ENCODE measurements at regions not wholly inside any gene's neighbourhood (a gene's known extent, or its start where the extent isn't known, plus 50 kb on each side); places are given as distances from the start of the nearest gene placed in this dataset.

DNA sequence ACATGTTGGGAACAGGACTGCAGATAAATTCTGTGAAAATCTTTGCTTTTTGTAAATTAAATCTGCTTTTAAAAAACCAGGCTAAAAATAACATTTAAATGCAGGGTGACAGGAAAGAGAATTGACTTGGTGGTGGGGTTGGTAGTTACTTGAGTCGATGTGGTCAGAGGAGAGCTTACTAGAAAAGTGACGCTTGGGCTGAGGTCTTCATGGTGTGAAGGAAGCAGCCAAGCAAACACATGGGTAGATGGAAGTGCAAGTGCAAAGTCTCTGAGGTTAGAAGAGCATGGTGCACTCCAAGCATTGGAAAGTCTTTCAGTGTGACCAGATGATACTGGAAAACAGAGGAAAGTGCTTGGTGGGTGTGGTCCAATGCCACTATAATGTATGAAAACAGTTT lies 86.4 kb upstream of the THBS1 start:
- Histone ChIP-seq H3K9ac (ENCODE audit: low read length) (no peak overlapping the region), H2BK5ac (ENCODE audit: low read depth, low read length, poor library complexity) (no peak overlapping the region), H3K18ac (ENCODE audit: low read length) (no peak overlapping the region), H3K4me2 (ENCODE audit: low read length) (no peak overlapping the region), H2AK5ac (ENCODE audit: low read length) (no peak overlapping the region), H3K23ac (ENCODE audit: low read length) (no peak overlapping the region), H3K14ac (ENCODE audit: low read length) (no peak overlapping the region), H3K9me3 (ENCODE audit: insufficient read depth, low read depth, low read length) (no peaks in the 10 kb centered on the region), H3K79me1 (ENCODE audit: low read length) (peaks cover 2% of the 10 kb centered on the region), H3K4ac (ENCODE audit: low read depth, low read length) (no peak overlapping the region), H3K36me3 (ENCODE audit: control insufficient read depth in 1 of 2, insufficient read depth in 2 of 2, low read length in 2 of 2) (no peaks in the 10 kb centered on the region), H4K91ac (ENCODE audit: low read depth, low read length) (no peak overlapping the region), H3K27me3 (ENCODE audit: insufficient read depth, low read length) (no peaks in the 10 kb centered on the region), H4K12ac (ENCODE audit: low read depth, low read length) (no peak overlapping the region), H3K4me1 (ENCODE audit: control insufficient read depth in 1 of 2, insufficient read depth in 2 of 2, low read length in 2 of 2) (peaks cover 2 to 4% of the 10 kb centered on the region in 2 experiments), H2BK12ac (ENCODE audit: low read length) (no peak overlapping the region), H3K27ac (ENCODE audit: low read depth, low read length) (no peak overlapping the region), H3K4me3 (ENCODE audit: low read depth, low read length) (no peak overlapping the region), H2AFZ (ENCODE audit: insufficient read depth, low read length, poor library complexity) (no peak overlapping the region), H2BK120ac (ENCODE audit: insufficient read depth, low read length, poor library complexity) (no peak overlapping the region), H4K8ac (ENCODE audit: low read depth, low read length) (no peak overlapping the region), H3K79me2 (ENCODE audit: control insufficient read depth, insufficient read depth, low read length, poor library complexity) (no peaks in the 10 kb centered on the region)
- WGBS (ENCODE audit: extremely low coverage, insufficient coverage, insufficient read length): no CpG with 5 or more reads among the region's 2 CpGs
- DNase-seq: no peak

- Histone ChIP-seq H3K4me3 (ENCODE audit: low read depth, low read length) (no peak overlapping the region), H4K12ac (ENCODE audit: low read depth, low read length) (no peak overlapping the region), H3K4me1 (ENCODE audit: control insufficient read depth in 1 of 2, insufficient read depth in 2 of 2, low read length in 2 of 2) (peaks cover 4% of the 10 kb centered on the region in 2 experiments), H2AK5ac (ENCODE audit: low read length) (no peak overlapping the region), H3K23ac (ENCODE audit: low read length) (no peak overlapping the region), H3K36me3 (ENCODE audit: control insufficient read depth in 1 of 2, insufficient read depth in 2 of 2, low read length in 2 of 2) (no peaks in the 10 kb centered on the region), H2BK5ac (ENCODE audit: low read depth, low read length, poor library complexity) (no peak overlapping the region), H3K9ac (ENCODE audit: low read length) (no peak overlapping the region), H4K91ac (ENCODE audit: low read depth, low read length) (no peak overlapping the region), H3K9me3 (ENCODE audit: insufficient read depth, low read depth, low read length) (no peaks in the 10 kb centered on the region), H3K27me3 (ENCODE audit: insufficient read depth, low read length) (no peaks in the 10 kb centered on the region), H4K8ac (ENCODE audit: low read depth, low read length) (no peak overlapping the region), H3K4me2 (ENCODE audit: low read length) (no peak overlapping the region), H3K79me2 (ENCODE audit: control insufficient read depth, insufficient read depth, low read length, poor library complexity) (no peaks in the 10 kb centered on the region), H3K18ac (ENCODE audit: low read length) (no peak overlapping the region), H3K4ac (ENCODE audit: low read depth, low read length) (no peak overlapping the region), H3K79me1 (ENCODE audit: low read length) (peaks cover 2% of the 10 kb centered on the region), H2BK120ac (ENCODE audit: insufficient read depth, low read length, poor library complexity) (peak overlapping the region; percentile 6), H2BK12ac (ENCODE audit: low read length) (no peak overlapping the region), H2AFZ (ENCODE audit: insufficient read depth, low read length, poor library complexity) (no peak overlapping the region), H3K14ac (ENCODE audit: low read length) (no peak overlapping the region), H3K27ac (ENCODE audit: low read depth, low read length) (no peak overlapping the region)
- peak in 1 of 2 donors; percentile 61 for DNase-seq
- WGBS (ENCODE audit: extremely low coverage, insufficient coverage, insufficient read length): no CpG with 5 or more reads among the region's 8 CpGs
These were observed 84.7 kb upstream of the THBS1 start for GRCh38 chr15:39495871-39496840.

- Histone ChIP-seq H2BK12ac (ENCODE audit: low read length) (no peak overlapping the region), H3K4me3 (ENCODE audit: low read depth, low read length) (no peak overlapping the region), H4K12ac (ENCODE audit: low read depth, low read length) (no peak overlapping the region)
These were observed 83.7 kb upstream of the THBS1 start for GRCh38 chr15:39497016-39497758.

GRCh38 chr15:39497759-39498565 lies 82.9 kb upstream of the THBS1 start:
- H3K27ac ChIP-seq (ENCODE audit: low read depth, low read length): no peak overlapping the region
- peaks cover 4 to 6% of the 10 kb centered on the region in 2 experiments for H3K4me1 ChIP-seq (ENCODE audit: control insufficient read depth in 1 of 2, insufficient read depth in 2 of 2, low read length in 2 of 2)
- peaks cover 2% of the 10 kb centered on the region for H3K79me1 ChIP-seq (ENCODE audit: low read length)
- H3K27me3 ChIP-seq (ENCODE audit: insufficient read depth, low read length): no peaks in the 10 kb centered on the region
- no peaks in the 10 kb centered on the region for H3K79me2 ChIP-seq (ENCODE audit: control insufficient read depth, insufficient read depth, low read length, poor library complexity)
- H4K8ac ChIP-seq (ENCODE audit: low read depth, low read length): no peak overlapping the region
- no peak overlapping the region for H4K12ac ChIP-seq (ENCODE audit: low read depth, low read length)
- H3K9ac ChIP-seq (ENCODE audit: low read length): peak overlapping the region; percentile 11
- no peak overlapping the region for H3K4me2 ChIP-seq (ENCODE audit: low read length)
- H2BK120ac ChIP-seq (ENCODE audit: insufficient read depth, low read length, poor library complexity): no peak overlapping the region
- H3K9me3 ChIP-seq (ENCODE audit: insufficient read depth, low read depth, low read length): no peaks in the 10 kb centered on the region
- no peak overlapping the region for H3K4ac ChIP-seq (ENCODE audit: low read depth, low read length)
- no peak overlapping the region for H2BK5ac ChIP-seq (ENCODE audit: low read depth, low read length, poor library complexity)
- H3K23ac ChIP-seq (ENCODE audit: low read length): no peak overlapping the region
- H3K18ac ChIP-seq (ENCODE audit: low read length): no peak overlapping the region
- no peak overlapping the region for H3K4me3 ChIP-seq (ENCODE audit: low read depth, low read length)
- peak; percentile 24 to 76 for DNase-seq
- no peak overlapping the region for H2AK5ac ChIP-seq (ENCODE audit: low read length)
- no peaks in the 10 kb centered on the region for H3K36me3 ChIP-seq (ENCODE audit: control insufficient read depth in 1 of 2, insufficient read depth in 2 of 2, low read length in 2 of 2)
- H3K14ac ChIP-seq (ENCODE audit: low read length): no peak overlapping the region
- H4K91ac ChIP-seq (ENCODE audit: low read depth, low read length): no peak overlapping the region
- H2AFZ ChIP-seq (ENCODE audit: insufficient read depth, low read length, poor library complexity): no peak overlapping the region
- whole genome bisulfite sequencing (ENCODE audit: extremely low coverage, insufficient coverage, insufficient read length): no CpG with 5 or more reads among the region's 4 CpGs
- no peak overlapping the region for H2BK12ac ChIP-seq (ENCODE audit: low read length)

More at GRCh38 chr15:39497016-39497758, 83.7 kb upstream of the THBS1 start:
- Histone ChIP-seq H3K23ac (ENCODE audit: low read length) (no peak overlapping the region), H3K18ac (ENCODE audit: low read length) (no peak overlapping the region), H3K4me1 (ENCODE audit: control insufficient read depth in 1 of 2, insufficient read depth in 2 of 2, low read length in 2 of 2) (peaks cover 4 to 6% of the 10 kb centered on the region in 2 experiments), H3K9me3 (ENCODE audit: insufficient read depth, low read depth, low read length) (no peaks in the 10 kb centered on the region), H3K9ac (ENCODE audit: low read length) (peak overlapping the region; percentile 11), H2BK5ac (ENCODE audit: low read depth, low read length, poor library complexity) (no peak overlapping the region), H3K79me1 (ENCODE audit: low read length) (peaks cover 2% of the 10 kb centered on the region), H3K4me2 (ENCODE audit: low read length) (no peak overlapping the region), H3K14ac (ENCODE audit: low read length) (no peak overlapping the region), H3K27me3 (ENCODE audit: insufficient read depth, low read length) (no peaks in the 10 kb centered on the region), H2BK120ac (ENCODE audit: insufficient read depth, low read length, poor library complexity) (no peak overlapping the region), H3K27ac (ENCODE audit: low read depth, low read length) (no peak overlapping the region), H4K91ac (ENCODE audit: low read depth, low read length) (no peak overlapping the region), H2AK5ac (ENCODE audit: low read length) (no peak overlapping the region), H3K79me2 (ENCODE audit: control insufficient read depth, insufficient read depth, low read length, poor library complexity) (no peaks in the 10 kb centered on the region), H2AFZ (ENCODE audit: insufficient read depth, low read length, poor library complexity) (no peak overlapping the region), H3K4ac (ENCODE audit: low read depth, low read length) (no peak overlapping the region), H3K36me3 (ENCODE audit: control insufficient read depth in 1 of 2, insufficient read depth in 2 of 2, low read length in 2 of 2) (no peaks in the 10 kb centered on the region), H4K8ac (ENCODE audit: low read depth, low read length) (no peak overlapping the region)
- WGBS (ENCODE audit: extremely low coverage, insufficient coverage, insufficient read length): no CpG with 5 or more reads among the region's 6 CpGs
- DNase-seq: no peak

Measured in trophoblast cell (in vitro differentiated cells and primary cell).